ENCODE measurements at regions not wholly inside any gene's neighbourhood (a gene's known extent, or its start where the extent isn't known, plus 50 kb on each side); places are given as distances from the start of the nearest gene placed in this dataset.

DNA sequence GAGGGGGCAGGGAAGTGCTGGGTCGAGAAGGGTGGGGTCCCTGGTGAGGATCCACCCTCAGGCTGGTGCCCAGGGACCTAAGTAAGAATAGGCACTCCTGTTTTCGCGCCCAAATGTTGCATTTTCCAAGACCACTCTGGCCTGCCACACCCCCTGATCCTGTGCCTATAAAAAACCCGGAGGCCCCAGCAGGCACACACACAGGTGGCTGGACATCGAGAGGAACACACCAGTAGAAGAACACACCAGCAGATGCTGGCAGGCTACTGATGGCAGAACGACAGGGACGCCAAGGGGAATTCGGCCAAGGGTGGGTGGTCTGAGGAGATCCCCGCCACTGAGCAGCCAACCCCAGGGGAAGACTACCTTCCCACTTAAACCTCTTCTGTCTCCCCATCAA, 633.9 kb upstream of the POT1 start:
- TF ChIP-seq, protein P1, sequence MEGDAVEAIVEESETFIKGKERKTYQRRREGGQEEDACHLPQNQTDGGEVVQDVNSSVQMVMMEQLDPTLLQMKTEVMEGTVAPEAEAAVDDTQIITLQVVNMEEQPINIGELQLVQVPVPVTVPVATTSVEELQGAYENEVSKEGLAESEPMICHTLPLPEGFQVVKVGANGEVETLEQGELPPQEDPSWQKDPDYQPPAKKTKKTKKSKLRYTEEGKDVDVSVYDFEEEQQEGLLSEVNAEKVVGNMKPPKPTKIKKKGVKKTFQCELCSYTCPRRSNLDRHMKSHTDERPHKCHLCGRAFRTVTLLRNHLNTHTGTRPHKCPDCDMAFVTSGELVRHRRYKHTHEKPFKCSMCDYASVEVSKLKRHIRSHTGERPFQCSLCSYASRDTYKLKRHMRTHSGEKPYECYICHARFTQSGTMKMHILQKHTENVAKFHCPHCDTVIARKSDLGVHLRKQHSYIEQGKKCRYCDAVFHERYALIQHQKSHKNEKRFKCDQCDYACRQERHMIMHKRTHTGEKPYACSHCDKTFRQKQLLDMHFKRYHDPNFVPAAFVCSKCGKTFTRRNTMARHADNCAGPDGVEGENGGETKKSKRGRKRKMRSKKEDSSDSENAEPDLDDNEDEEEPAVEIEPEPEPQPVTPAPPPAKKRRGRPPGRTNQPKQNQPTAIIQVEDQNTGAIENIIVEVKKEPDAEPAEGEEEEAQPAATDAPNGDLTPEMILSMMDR (IDR thresholded peaks at IDR 0.05), result no peak
- no peak for TF ChIP-seq POLR2A (IDR thresholded peaks at IDR 0.05)
